ENCODE measurements at regions not wholly inside any gene's neighbourhood (a gene's known extent, or its start where the extent isn't known, plus 50 kb on each side); places are given as distances from the start of the nearest gene placed in this dataset.

DNA sequence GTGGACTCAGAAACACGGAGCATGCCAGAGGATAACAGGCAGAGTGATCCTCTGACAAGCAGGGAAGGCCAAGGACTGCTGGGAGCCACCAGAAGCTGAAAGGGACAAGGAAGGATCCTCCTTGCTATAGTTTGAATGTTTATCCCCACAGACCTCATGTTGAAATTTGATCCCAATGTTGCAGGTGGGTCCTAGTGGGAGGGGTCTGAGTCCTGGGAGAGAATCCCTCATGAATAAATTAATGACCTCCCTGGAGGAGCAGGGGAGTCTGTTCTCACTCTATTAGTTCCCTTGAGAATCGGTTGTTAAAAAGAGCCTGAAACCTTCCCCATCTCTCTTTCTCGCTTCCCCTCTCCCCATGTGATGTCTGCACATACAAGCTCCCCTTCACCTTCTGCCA lies 124.4 kb downstream of the FBXO15 start:
- H3K4me3 ChIP-seq (ENCODE audit: low read depth, low read length): no peak overlapping the region
- TF ChIP-seq, protein P1, sequence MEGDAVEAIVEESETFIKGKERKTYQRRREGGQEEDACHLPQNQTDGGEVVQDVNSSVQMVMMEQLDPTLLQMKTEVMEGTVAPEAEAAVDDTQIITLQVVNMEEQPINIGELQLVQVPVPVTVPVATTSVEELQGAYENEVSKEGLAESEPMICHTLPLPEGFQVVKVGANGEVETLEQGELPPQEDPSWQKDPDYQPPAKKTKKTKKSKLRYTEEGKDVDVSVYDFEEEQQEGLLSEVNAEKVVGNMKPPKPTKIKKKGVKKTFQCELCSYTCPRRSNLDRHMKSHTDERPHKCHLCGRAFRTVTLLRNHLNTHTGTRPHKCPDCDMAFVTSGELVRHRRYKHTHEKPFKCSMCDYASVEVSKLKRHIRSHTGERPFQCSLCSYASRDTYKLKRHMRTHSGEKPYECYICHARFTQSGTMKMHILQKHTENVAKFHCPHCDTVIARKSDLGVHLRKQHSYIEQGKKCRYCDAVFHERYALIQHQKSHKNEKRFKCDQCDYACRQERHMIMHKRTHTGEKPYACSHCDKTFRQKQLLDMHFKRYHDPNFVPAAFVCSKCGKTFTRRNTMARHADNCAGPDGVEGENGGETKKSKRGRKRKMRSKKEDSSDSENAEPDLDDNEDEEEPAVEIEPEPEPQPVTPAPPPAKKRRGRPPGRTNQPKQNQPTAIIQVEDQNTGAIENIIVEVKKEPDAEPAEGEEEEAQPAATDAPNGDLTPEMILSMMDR (IDR thresholded peaks at IDR 0.05; ENCODE audit: low read depth, low read length): no peak

DNA sequence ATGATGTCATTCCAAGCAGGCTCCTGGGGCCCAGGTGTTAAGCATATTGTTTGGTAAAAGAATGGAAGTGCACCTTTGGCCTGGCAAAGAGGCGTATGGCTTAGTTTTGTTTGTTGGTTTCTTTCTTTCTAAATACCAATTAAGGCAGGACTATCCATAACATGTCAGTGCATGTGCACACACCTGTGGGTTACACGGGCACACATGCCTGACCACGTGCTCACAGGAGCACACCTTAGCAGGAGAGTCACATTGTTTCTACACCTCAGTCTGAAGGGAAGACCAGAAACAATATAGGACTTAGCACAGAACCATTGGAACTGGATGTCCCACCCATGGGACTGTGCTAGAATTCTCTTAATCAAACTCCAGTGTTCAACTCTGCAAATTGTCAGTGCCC lies 127.8 kb downstream of the FBXO15 start:
- TF ChIP-seq, protein P1 (IDR thresholded peaks at IDR 0.05; ENCODE audit: low read depth, low read length): no peak
- H3K4me3 ChIP-seq (ENCODE audit: low read depth, low read length): no peak overlapping the region

DNA sequence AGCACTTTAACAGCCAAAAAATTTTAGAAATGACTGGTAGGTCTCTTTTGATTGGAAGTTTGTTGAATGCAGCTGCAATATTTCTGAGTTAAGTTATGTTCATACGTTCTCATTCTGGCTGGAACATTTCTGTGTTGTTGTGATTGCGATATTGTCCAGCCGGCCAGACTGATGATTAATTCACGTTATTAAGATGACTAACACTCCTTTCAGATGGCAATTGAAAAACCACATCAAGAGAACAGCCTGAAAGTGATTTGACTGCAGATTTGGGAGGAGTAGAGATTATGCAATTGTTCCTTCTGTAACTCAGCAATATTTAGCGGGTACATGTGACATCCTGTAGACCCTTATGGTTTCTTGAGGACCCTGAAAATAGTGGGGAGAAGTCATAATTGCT lies 133.7 kb downstream of the FBXO15 start:
- H3K4me3 ChIP-seq (ENCODE audit: low read depth, low read length): no peak overlapping the region
- TF ChIP-seq, protein P1 (IDR thresholded peaks at IDR 0.05; ENCODE audit: low read depth, low read length): no peak

DNA sequence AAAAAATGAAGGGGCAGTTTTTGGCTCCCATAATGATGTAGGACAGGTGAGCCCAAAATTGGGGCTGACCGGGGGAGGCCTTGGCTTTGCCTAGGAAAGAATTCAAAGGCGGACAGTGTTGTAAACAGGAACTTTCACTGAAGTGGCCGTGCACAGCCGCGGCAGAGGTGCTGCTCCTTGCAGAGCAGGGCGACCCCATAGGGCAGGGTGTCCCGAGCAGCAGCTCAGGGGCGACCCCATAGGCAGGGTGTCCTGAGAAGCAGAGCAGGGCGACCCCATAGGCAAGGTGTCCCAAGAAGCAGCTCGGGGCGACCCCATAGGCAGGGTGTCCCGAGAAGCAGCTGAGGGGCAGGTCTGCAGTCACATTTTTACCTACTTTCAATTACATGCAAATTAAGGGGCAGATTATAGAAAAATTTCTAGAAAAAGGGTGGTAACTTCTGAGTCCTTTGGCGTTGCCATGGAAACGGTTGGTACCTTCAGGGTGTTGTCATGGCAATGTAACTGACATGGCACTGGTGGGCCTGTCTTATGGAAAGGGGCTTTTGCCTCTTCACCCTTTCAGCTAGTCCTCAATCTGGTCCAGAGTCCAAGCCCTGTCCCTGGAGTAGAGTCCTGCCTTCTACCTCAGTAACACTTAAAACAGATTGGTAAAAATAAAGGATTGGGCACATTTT lies 134.5 kb downstream of the FBXO15 start:
- no peak overlapping the region for H3K4me3 ChIP-seq (ENCODE audit: low read depth, low read length)
- TF ChIP-seq, protein P1 (IDR thresholded peaks at IDR 0.05; ENCODE audit: low read depth, low read length): no peak

DNA sequence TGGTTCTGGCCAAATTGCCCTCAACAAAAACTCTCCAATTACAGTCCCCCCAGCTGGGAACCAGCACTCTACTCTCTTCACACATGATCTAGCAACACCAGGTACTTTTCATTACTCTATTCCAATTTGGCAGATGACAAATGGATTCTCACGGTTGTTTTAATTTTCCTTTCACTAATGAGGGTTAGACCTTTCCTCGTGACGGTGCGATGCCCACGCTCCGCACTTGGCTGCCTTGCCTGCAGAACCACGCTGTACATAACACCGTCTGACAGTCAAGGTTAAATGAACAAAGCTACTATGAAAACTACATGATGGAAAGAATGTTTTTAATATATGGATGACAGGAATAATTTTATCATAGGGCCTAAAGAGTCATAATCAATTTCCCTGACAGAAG lies 141.5 kb downstream of the FBXO15 start:
- no peak overlapping the region for H3K4me3 ChIP-seq (ENCODE audit: low read depth, low read length)
- TF ChIP-seq, protein P1 (IDR thresholded peaks at IDR 0.05; ENCODE audit: low read depth, low read length): no peak

DNA sequence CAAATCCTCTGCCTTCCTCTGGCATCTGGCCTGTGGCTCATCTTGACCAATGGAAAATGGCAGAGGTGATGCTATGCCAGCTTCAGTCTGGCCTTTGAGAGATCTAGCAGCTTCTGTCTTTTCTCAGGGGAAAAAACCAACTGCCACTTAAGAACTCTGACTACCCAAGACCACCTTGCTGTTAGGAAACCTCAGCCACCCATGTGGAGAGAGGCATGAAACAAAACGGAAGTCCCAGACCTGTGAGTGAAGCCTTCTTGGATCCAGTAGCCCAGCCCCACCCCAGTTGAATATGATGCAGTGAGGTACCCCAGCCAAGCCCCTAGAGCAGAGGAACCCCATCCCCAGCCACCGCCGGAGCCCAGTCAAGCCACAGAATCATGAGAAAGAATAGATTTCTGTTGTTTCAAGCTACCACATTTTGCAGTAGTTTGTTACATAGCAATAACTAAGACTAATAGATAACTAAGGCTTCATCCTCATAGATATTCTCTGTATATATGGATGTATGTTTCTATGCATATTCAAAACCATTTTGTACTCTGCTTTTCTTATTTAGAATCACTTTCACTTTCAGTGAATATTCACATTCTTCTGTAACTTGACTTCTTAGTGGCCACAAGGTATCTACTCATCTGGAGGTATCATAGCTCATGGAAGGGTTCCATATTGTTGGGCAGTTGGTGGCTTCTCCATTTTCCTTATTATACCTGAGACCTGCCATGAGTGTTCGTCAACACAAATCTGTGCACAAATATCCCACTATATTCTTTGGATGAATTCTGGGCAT lies 142.1 kb downstream of the FBXO15 start:
- no peak overlapping the region for H3K4me3 ChIP-seq (ENCODE audit: low read depth, low read length)
- TF ChIP-seq, protein P1 (IDR thresholded peaks at IDR 0.05; ENCODE audit: low read depth, low read length): no peak

Measured in WI38 (cell line).